CD4-positive, alpha-beta T cell (primary cell): ENCODE measurements at regions not wholly inside any gene's neighbourhood (a gene's known extent, or its start where the extent isn't known, plus 50 kb on each side); places are given as distances from the start of the nearest gene placed in this dataset.

ENCODE experiments used
- ATAC-seq: fragments of 200-7000 bp; cut with Tn5 transposase; one replicate; pipeline ENCODE4 v1.10.0; 2022; ENCODE audit warnings: mild to moderate bottlenecking; ENCODE audit not compliant: poor library complexity
- CTCF ChIA-PET: fragments of 350-600 bp; sonication (Branson Sonifier 250); formaldehyde crosslinking; loops from one replicate; lab custom pipeline; 2021; ENCODE audit warnings: antibody characterized with exemption, inconsistent platforms; lab: Charles Lee
- POLR2A ChIA-PET: fragments of 350-600 bp; sonication (Branson Sonifier 250); formaldehyde crosslinking; loops from one replicate; lab custom pipeline; 2021; ENCODE audit warnings: antibody characterized with exemption, inconsistent platforms; lab: Charles Lee
- DNase-seq, 14 experiments: peaks; one replicate each; pipeline ENCODE4 v3.0.0-alpha.2; 2013 to 2020; ENCODE audit warnings: mixed read lengths in 2 of 14
- H3K27ac ChIP-seq, 2 donors: one replicate each; pipeline versions ENCODE4 v1.5.1 to v1.7.0; 2013; ENCODE audit warnings: low read length in 2 of 2, low read depth in 1 of 2, mild to moderate bottlenecking in 1 of 2
- H3K27me3 ChIP-seq, 2 experiments: 1 replicate in 1 of 2; 2 replicates in 1 of 2; pipeline versions ENCODE4 v1.6.1 to v1.7.0; 2013; ENCODE audit warnings: low read length in 2 of 2, control low read depth in 1 of 2, mild to moderate bottlenecking in 1 of 2, moderate library complexity in 1 of 2; ENCODE audit not compliant: insufficient read depth in 2 of 2, control insufficient read depth in 1 of 2
- H3K36me3 ChIP-seq: one replicate; pipeline ENCODE4 v1.6.1; 2013; ENCODE audit warnings: low read length, control low read depth; ENCODE audit not compliant: insufficient read depth
- H3K4me1 ChIP-seq: one replicate; pipeline ENCODE4 v1.6.1; 2013; ENCODE audit warnings: low read length, control low read depth; ENCODE audit not compliant: insufficient read depth
- H3K4me3 ChIP-seq: one replicate; pipeline ENCODE4 v1.5.1; 2013; ENCODE audit warnings: mild to moderate bottlenecking, low read length, moderate library complexity
- H3K9me3 ChIP-seq, 2 experiments: 1 replicate in 1 of 2; 2 replicates in 1 of 2; pipeline versions ENCODE4 v1.6.1 to v1.7.0; 2013; ENCODE audit warnings: low read length in 2 of 2, mild to moderate bottlenecking in 2 of 2, control low read depth in 1 of 2, moderate library complexity in 1 of 2; ENCODE audit not compliant: control insufficient read depth in 1 of 2, insufficient read depth in 1 of 2
- H3K27ac Mint-ChIP-seq: one replicate; pipeline ENCODE4 v1.8.0; 2020; ENCODE audit warnings: mixed read lengths
- H3K27me3 Mint-ChIP-seq: one replicate; pipeline ENCODE4 v1.8.0; 2021; ENCODE audit warnings: mixed read lengths
- H3K36me3 Mint-ChIP-seq: one replicate; pipeline ENCODE4 v1.8.0; 2021; ENCODE audit warnings: low read depth, mixed read lengths
- H3K4me1 Mint-ChIP-seq: one replicate; pipeline ENCODE4 v1.8.0; 2021; ENCODE audit warnings: low read depth, mixed read lengths
- H3K4me3 Mint-ChIP-seq: one replicate; pipeline ENCODE4 v1.8.0; 2020; ENCODE audit warnings: mild to moderate bottlenecking, mixed read lengths
- H3K9me3 Mint-ChIP-seq: one replicate; pipeline ENCODE4 v1.8.0; 2020; ENCODE audit warnings: mixed read lengths
- intact Hi-C, 2 experiments: fragments of 100-400 bp; cut with DNase I in 1 of 2; cut with micrococcal nuclease in 1 of 2; formaldehyde crosslinking; loops; one replicate each; pipeline versions ENCODE4 v1.15.1 to v1.9.0; 2023 to 2025; cut with DNase I, micrococcal nuclease
- TF ChIP-seq, protein P1 (sequence below): fragments of 200-600 bp; IDR thresholded peaks from one replicate; pipeline ENCODE4 v1.8.0; 2022; ENCODE audit warnings: antibody characterized with exemption, mild to moderate bottlenecking

DNA sequence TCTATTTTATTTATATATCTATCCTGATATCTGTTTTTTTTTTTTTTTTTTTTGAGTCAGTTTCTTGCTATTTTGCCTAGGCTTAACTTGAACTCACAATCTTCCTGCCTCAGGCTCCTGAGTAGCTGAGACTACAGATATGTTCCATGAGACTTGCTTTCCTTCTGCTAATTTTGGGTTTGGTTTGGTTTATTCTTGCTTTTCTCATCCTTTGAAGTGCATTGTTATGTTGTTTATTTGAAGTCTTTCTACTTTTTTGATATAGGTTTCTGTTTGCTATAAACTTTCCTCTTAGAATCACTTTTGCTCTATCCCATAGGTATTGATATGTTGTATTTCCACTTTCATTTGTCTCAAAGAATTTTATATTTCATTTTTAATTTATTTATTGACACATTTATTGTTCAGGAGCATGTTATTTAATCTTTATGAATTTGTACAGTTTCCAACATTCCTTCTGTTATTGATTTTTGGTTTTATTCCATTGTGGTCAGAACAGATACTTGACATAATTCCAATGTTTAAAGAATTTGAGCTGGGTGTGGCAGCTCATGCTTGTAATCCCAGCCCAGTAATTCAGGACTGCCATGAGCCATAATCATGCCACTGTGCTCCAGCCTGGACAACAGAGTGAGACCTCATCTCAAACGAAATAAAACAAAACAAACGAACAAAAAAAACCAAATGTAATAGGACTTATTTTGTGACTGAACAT, 62.3 kb upstream of the PLSCR4 start:
- no peaks in the 10 kb centered on the region for H3K4me1 Mint-ChIP-seq
- TF ChIP-seq, protein P1, sequence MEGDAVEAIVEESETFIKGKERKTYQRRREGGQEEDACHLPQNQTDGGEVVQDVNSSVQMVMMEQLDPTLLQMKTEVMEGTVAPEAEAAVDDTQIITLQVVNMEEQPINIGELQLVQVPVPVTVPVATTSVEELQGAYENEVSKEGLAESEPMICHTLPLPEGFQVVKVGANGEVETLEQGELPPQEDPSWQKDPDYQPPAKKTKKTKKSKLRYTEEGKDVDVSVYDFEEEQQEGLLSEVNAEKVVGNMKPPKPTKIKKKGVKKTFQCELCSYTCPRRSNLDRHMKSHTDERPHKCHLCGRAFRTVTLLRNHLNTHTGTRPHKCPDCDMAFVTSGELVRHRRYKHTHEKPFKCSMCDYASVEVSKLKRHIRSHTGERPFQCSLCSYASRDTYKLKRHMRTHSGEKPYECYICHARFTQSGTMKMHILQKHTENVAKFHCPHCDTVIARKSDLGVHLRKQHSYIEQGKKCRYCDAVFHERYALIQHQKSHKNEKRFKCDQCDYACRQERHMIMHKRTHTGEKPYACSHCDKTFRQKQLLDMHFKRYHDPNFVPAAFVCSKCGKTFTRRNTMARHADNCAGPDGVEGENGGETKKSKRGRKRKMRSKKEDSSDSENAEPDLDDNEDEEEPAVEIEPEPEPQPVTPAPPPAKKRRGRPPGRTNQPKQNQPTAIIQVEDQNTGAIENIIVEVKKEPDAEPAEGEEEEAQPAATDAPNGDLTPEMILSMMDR, result no peak
- DNase-seq (no peak), ATAC-seq (no peak)
- Histone ChIP-seq H3K9me3 (peaks cover 0 to 4% of the 10 kb centered on the region in 2 experiments), H3K4me1 (no peaks in the 10 kb centered on the region), H3K27ac (no peak overlapping the region), H3K36me3 (no peaks in the 10 kb centered on the region), H3K27me3 (no peaks in the 10 kb centered on the region), H3K4me3 (no peak overlapping the region)
- no peaks in the 10 kb centered on the region for H3K36me3 Mint-ChIP-seq
- CTCF ChIA-PET, result no interaction called here
- POLR2A ChIA-PET, result no interaction called here
- H3K4me3 Mint-ChIP-seq, result no peak overlapping the region
- peaks cover 4% of the 10 kb centered on the region for H3K9me3 Mint-ChIP-seq
- H3K27ac Mint-ChIP-seq, result no peak overlapping the region
- peaks cover 6% of the 10 kb centered on the region for H3K27me3 Mint-ChIP-seq
- intact Hi-C loops, result no loop called here

DNA sequence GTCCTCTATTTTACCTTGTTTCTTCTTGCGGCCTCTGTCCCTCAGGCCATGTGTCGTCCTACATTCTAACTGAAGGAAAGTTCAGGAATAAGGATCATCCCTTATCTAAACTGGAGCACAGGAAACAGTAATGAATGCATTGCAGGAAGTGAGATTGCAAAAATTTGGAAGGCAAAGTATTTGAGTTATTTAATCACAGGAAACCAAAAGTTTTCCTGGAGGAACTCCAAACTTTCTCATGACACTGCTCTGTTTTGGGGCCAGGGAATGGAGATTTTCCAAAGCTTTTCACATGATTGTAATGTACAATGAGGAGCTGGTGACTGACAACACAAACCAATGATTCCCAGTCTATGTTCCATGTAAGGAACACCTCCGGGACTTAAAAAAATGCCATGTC, 57.8 kb upstream of the PLSCR4 start:
- Mint-ChIP-seq H3K36me3 (no peaks in the 10 kb centered on the region), H3K4me3 (no peak overlapping the region), H3K9me3 (peaks cover 4% of the 10 kb centered on the region), H3K27ac (no peak overlapping the region), H3K27me3 (no peaks in the 10 kb centered on the region), H3K4me1 (no peaks in the 10 kb centered on the region)
- CTCF ChIA-PET, result no interaction called here
- TF ChIP-seq, protein P1, result no peak
- Histone ChIP-seq H3K36me3 (no peaks in the 10 kb centered on the region), H3K9me3 (peaks cover 0 to 3% of the 10 kb centered on the region in 2 experiments), H3K4me3 (no peak overlapping the region), H3K4me1 (no peaks in the 10 kb centered on the region), H3K27ac (no peak overlapping the region), H3K27me3 (no peaks in the 10 kb centered on the region)
- intact Hi-C loops, result no loop called here
- ATAC-seq (no peak), DNase-seq (no peak)
- POLR2A ChIA-PET, result no interaction called here

DNA sequence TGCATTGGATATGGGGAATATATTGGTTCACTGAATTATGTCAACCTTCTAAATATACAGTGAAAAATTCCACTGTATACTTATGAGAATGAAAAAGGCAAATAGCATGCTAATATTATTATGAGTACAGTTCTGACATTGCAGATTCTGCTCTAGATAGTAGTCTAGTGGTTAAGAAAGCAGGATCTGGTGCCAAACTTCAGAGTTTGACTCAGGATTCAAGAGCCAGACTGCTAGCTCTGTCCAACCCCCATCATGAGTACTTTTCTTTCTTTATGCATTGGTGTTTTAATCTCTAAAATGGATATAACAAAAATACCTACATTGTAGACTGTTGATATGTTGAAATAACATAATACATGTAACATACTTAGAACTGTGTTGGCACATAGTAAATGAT, 57.3 kb upstream of the PLSCR4 start:
- CTCF ChIA-PET, result no interaction called here
- no peaks in the 10 kb centered on the region for H3K36me3 Mint-ChIP-seq
- H3K27ac Mint-ChIP-seq, result no peak overlapping the region

More for the DNA sequence above, 57.3 kb upstream of the PLSCR4 start:
- TF ChIP-seq, protein P1, result no peak
- POLR2A ChIA-PET, result no interaction called here
- H3K4me1 Mint-ChIP-seq, result no peaks in the 10 kb centered on the region
- Histone ChIP-seq H3K27ac (no peak overlapping the region), H3K27me3 (no peaks in the 10 kb centered on the region), H3K36me3 (no peaks in the 10 kb centered on the region), H3K4me1 (no peaks in the 10 kb centered on the region), H3K4me3 (no peak overlapping the region), H3K9me3 (peaks cover 0 to 3% of the 10 kb centered on the region in 2 experiments)
- H3K4me3 Mint-ChIP-seq, result no peak overlapping the region
- DNase-seq (no peak), ATAC-seq (no peak)
- intact Hi-C loops, result no loop called here
- H3K27me3 Mint-ChIP-seq, result no peaks in the 10 kb centered on the region
- peaks cover 6% of the 10 kb centered on the region for H3K9me3 Mint-ChIP-seq
